Caco-2 (cell line): ENCODE measurements at regions not wholly inside any gene's neighbourhood (a gene's known extent, or its start where the extent isn't known, plus 50 kb on each side); places are given as distances from the start of the nearest gene placed in this dataset.

ENCODE experiments used
- BruUV-seq: library from RNA; stranded (reverse); fragments of 400-500 nt; replicated peaks from 2 replicates; lab custom pipeline; 2021; lab: Mats Ljungman, UMichigan
- CTCF ChIA-PET: fragments of 300-600 bp; sonication (Branson Sonifier 250); formaldehyde crosslinking; loops from one replicate; lab custom pipeline; 2022; ENCODE audit warnings: antibody characterized with exemption; lab: Charles Lee
- POLR2A ChIA-PET: fragments of 300-600 bp; sonication (Branson Sonifier 250); formaldehyde crosslinking; loops from one replicate; lab custom pipeline; 2022; ENCODE audit warnings: antibody characterized with exemption; lab: Charles Lee
- DNase-seq, 2 experiments: peaks; one replicate each; pipeline versions ENCODE4 v3.0.0 to v3.0.0-alpha.2; 2020 to 2022
- H3K27me3 ChIP-seq: replicated peaks from 2 replicates; pipeline ENCODE4 v1.6.0; 2011; ENCODE audit warnings: low read length; ENCODE audit not compliant: control insufficient read depth, insufficient read depth
- H3K36me3 ChIP-seq: 2 replicates; pipeline ENCODE4 v1.5.1; 2011; ENCODE audit warnings: low read length; ENCODE audit not compliant: control insufficient read depth, insufficient read depth
- H3K4me1 ChIP-seq: fragments of 250-450 bp; sonication (Bioruptor Pico); 2 replicates; pipeline ENCODE4 v1.5.1; 2020; ENCODE audit warnings: mild to moderate bottlenecking
- H3K4me3 ChIP-seq: 2 replicates; pipeline ENCODE4 v1.5.1; 2011; ENCODE audit warnings: low read depth, mild to moderate bottlenecking, control low read depth, low read length
- H3K9me3 ChIP-seq: fragments of 250-450 bp; sonication (Bioruptor Pico); 2 replicates; pipeline ENCODE4 v1.5.1; 2020; ENCODE audit warnings: mild to moderate bottlenecking, moderate library complexity
- H3K27ac Mint-ChIP-seq: one replicate; pipeline ENCODE4 v1.8.0; 2022; ENCODE audit warnings: mixed read lengths; ENCODE audit not compliant: unreplicated experiment
- H3K27me3 Mint-ChIP-seq: one replicate; pipeline ENCODE4 v1.8.0; 2022; ENCODE audit warnings: mixed read lengths; ENCODE audit not compliant: insufficient read depth, unreplicated experiment
- H3K36me3 Mint-ChIP-seq: one replicate; pipeline ENCODE4 v1.8.0; 2022; ENCODE audit warnings: mild to moderate bottlenecking, mixed read lengths; ENCODE audit not compliant: insufficient read depth, unreplicated experiment
- H3K4me1 Mint-ChIP-seq: one replicate; pipeline ENCODE4 v1.8.0; 2022; ENCODE audit warnings: low read depth, mixed read lengths; ENCODE audit not compliant: unreplicated experiment
- H3K4me3 Mint-ChIP-seq: one replicate; pipeline ENCODE4 v1.8.0; 2022; ENCODE audit warnings: mild to moderate bottlenecking, moderate library complexity, mixed read lengths; ENCODE audit not compliant: unreplicated experiment
- H3K9me3 Mint-ChIP-seq: one replicate; pipeline ENCODE4 v1.8.0; 2022; ENCODE audit warnings: mixed read lengths; ENCODE audit not compliant: unreplicated experiment
- CTCF ChIP-seq, 2 experiments: fragments of 200-600 bp in 1 of 2; IDR thresholded peaks; 1 replicate in 1 of 2; 2 replicates in 1 of 2; pipeline versions ENCODE4 v1.5.1 to v1.8.0; 2011 to 2022; ENCODE audit warnings: antibody characterized with exemption in 1 of 2, control low read depth in 1 of 2, inconsistent platforms in 1 of 2, low read depth in 1 of 2, low read length in 1 of 2, mild to moderate bottlenecking in 1 of 2, moderate library complexity in 1 of 2; ENCODE audit not compliant: insufficient read depth in 1 of 2, severe bottlenecking in 1 of 2, unreplicated experiment in 1 of 2
- intact Hi-C: fragments of 100-400 bp; cut with micrococcal nuclease; formaldehyde crosslinking; loops from one replicate; pipeline ENCODE4 v1.10.0; 2022; ENCODE audit not compliant: unreplicated experiment

GRCh38 chr7:10845225-10845624 lies 128.4 kb upstream of the PHF14 start:
- intact Hi-C loops: no loop called here
- BruUV-seq: no TSS peak
- TF ChIP-seq CTCF (IDR thresholded peaks at IDR 0.05; ENCODE audit: insufficient read depth in 1 of 2, low read depth in 1 of 2, low read length in 1 of 2, severe bottlenecking in 1 of 2, unreplicated experiment in 1 of 2): no peak
- no peaks in the 10 kb centered on the region for H3K27me3 ChIP-seq
- ChIA-PET CTCF (no interaction called here), POLR2A (no interaction called here)
- Mint-ChIP-seq H3K36me3 (no peaks in the 10 kb centered on the region), H3K4me3 (no peak overlapping the region), H3K4me1 (no peaks in the 10 kb centered on the region), H3K27ac (no peak overlapping the region), H3K9me3 (no peaks in the 10 kb centered on the region), H3K27me3 (peaks cover 7% of the 10 kb centered on the region)
- H3K36me3 ChIP-seq: no peaks in the 10 kb centered on the region
- H3K4me3 ChIP-seq: no peak overlapping the region
- no peak for DNase-seq
- H3K4me1 ChIP-seq: no peaks in the 10 kb centered on the region
- H3K9me3 ChIP-seq: no peaks in the 10 kb centered on the region

DNA sequence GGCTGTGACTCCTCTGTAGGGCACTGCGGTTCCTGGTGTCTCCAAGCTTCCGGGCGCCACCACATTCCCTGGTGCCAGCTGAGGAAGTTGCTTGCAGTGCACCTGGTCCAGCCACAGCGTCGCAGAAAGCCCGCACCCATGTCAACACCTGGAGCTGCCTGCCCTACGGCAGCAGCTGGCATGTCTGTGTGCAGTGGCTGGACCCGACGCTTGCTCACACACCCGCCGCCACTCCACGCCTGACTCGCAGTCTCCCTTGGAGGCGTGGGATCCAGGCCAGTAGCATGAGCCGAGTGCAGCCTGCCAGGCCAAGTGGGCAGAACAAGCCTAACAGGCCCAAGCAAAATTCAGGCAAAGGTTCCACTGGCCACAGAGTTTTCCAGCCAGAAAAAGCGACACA lies 118.1 kb upstream of the PHF14 start:
- TF ChIP-seq CTCF (IDR thresholded peaks at IDR 0.05; ENCODE audit: insufficient read depth in 1 of 2, low read depth in 1 of 2, low read length in 1 of 2, severe bottlenecking in 1 of 2, unreplicated experiment in 1 of 2): no peak
- Mint-ChIP-seq H3K36me3 (no peaks in the 10 kb centered on the region), H3K27me3 (peaks cover 12% of the 10 kb centered on the region), H3K9me3 (no peaks in the 10 kb centered on the region), H3K4me1 (peaks cover 7% of the 10 kb centered on the region), H3K4me3 (no peak overlapping the region), H3K27ac (no peak overlapping the region)
- no peaks in the 10 kb centered on the region for H3K27me3 ChIP-seq
- ChIA-PET POLR2A (no interaction called here), CTCF (no interaction called here)
- no peaks in the 10 kb centered on the region for H3K9me3 ChIP-seq
- DNase-seq: no peak
- intact Hi-C loops: no loop called here
- H3K36me3 ChIP-seq: no peaks in the 10 kb centered on the region
- BruUV-seq: no TSS peak
- no peak overlapping the region for H3K4me3 ChIP-seq
- no peaks in the 10 kb centered on the region for H3K4me1 ChIP-seq

- Mint-ChIP-seq H3K36me3 (no peaks in the 10 kb centered on the region), H3K27me3 (peaks cover 16% of the 10 kb centered on the region), H3K9me3 (no peaks in the 10 kb centered on the region), H3K4me3 (no peak overlapping the region), H3K27ac (no peak overlapping the region), H3K4me1 (peaks cover 7% of the 10 kb centered on the region)
- CTCF ChIA-PET: no interaction called here
- Histone ChIP-seq H3K36me3 (no peaks in the 10 kb centered on the region), H3K9me3 (no peaks in the 10 kb centered on the region), H3K27me3 (no peaks in the 10 kb centered on the region), H3K4me1 (no peaks in the 10 kb centered on the region), H3K4me3 (no peak overlapping the region)
- intact Hi-C loops: no loop called here
- DNase-seq: no peak
- POLR2A ChIA-PET: no interaction called here
- BruUV-seq: no TSS peak
- no peak for TF ChIP-seq CTCF (IDR thresholded peaks at IDR 0.05; ENCODE audit: insufficient read depth in 1 of 2, low read depth in 1 of 2, low read length in 1 of 2, severe bottlenecking in 1 of 2, unreplicated experiment in 1 of 2)
Observed at GRCh38 chr7:10860516-10860915, 113.2 kb upstream of the PHF14 start.
